ENCODE measurements at regions not wholly inside any gene's neighbourhood (a gene's known extent, or its start where the extent isn't known, plus 50 kb on each side); places are given as distances from the start of the nearest gene placed in this dataset.

DNA sequence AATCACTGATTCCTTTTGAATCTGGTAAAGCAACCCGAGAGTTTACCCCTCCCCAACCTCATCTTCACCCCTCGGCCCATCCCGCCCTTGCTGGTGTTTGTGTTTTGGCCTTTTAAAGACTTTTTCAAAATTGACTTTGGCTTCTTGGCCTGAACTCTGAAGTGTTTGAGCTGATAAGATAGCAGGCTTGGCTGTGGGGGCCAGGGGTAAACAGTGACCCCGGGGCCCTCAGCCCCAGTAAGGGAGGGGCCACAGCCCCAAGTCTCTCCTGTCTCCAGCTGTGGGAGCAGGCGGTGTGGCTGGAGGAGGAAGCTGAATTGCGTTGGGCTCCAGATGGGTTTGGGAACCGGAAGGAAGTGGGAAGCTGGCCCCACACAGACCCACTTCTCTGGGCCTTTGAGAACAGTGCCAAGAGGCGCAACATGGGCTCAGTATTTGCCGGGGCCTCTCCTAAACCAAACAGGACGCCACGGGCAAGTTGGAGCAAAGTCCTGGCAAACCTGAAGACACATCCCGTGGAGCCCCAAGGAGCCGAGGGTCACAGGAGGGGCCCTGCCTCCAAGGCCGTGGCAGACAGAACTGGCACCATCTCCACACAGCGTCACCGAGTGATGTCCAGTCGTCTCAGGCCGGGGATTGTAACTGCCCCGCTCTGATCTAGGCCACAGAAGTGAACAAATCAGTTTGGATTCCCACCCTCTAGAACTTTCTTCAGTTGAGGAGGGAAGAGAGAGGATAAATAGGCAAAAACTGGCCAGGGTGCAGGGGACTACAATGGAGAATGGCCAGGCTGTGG, 54.3 kb upstream of the PTPN1 start:
- DNase-seq: no peak

DNA sequence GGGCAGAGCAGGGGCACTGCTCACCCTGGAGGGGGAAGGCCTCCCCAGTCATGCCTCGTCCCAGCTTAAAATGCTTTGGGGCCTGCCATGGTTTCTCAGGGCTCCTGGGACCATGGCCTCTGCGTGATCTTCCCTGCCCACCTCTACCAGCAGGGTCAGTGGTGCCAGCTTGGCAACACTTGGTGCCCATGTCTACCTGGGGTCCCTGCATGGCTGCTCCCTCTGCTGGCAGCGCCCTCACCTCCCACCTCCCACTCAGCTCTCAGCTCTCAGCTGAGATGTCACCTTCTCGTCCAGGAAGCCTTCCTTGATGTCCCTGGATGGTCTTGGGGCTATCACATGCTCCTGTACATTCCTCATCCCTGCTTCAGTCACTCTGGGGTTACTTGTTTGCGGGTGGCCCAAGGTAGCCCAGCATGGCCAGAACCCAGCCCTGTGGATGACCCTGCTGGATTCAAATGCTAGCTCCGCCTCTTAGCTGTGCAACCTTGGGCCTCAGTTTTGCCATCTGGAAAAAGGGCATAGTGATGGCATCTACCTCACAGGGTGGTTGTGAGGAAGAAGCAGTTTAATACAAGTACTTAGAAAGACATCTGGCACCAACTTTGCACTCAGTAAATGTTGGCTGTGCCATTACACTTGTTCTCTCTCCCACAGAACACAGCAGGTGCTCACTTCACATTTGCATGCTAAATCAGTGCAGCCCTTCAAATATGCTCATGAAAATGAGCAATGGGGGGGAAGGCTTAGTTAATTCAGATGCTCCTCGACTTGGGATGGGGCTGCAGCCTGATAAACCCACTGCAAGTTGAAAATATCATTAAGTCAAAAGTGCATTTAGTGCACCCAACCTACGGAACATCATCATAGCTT, 53.5 kb upstream of the PTPN1 start:
- DNase-seq: no peak

DNA sequence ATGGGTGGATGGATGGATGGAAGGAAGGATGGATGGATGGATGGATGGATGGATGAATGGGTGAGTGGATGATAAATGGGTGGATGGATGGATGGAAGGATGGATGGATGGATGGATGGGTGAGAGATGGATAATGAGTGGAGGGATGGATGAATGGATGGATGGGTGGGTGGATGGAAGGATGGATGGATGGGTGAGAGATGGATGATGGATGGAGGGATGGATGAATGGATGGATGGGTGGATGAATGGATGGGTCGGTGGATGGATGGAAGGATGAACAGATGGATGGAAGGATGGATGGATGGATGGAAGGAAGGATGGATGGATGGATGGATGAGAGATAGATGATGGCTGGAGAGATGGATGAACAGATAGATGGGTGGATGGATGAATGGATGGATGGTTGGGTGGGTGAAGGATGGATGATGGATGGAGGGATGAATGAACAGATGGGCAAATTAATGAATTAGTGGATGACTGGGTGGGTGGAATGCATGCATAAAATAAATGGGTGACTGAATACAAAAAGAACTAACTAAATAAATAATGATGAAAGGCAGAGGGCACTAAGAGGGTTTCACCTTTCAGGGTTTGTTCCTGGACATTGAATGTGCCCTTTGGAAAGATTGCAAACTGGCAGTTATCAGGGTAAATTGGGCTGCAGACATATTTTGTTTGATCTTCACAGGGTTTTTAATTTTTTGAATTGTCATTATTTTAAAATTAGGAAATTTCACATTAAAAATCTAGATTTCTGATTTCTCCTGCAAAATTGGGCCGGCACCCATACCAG, 50.9 kb upstream of the PTPN1 start:
- no peak for DNase-seq

- DNase-seq: no peak
Observed at GRCh38 chr20:50460115-50460607, 50.0 kb upstream of the PTPN1 start.

Data from CD4-positive, alpha-beta T cell treated with Interleukin-17A for 1 hour (primary cell).